Cardiac fibroblast (primary cell): ENCODE measurements at regions not wholly inside any gene's neighbourhood (a gene's known extent, or its start where the extent isn't known, plus 50 kb on each side); places are given as distances from the start of the nearest gene placed in this dataset.
"Not testable (repeated sequence)": the region's sequence is repeated elsewhere in the genome, so short reads cannot be mapped to it uniquely, and the experiment has no call there.

Experiments
- DNase-seq, 2 donors: peaks; one replicate each; pipeline versions ENCODE4 v3.0.0 to v3.0.0-alpha.2; 2010; ENCODE audit warnings: low read depth in 2 of 2
- H3K4me3 ChIP-seq, 2 donors: replicated peaks in 1 of 2; 1 replicate in 1 of 2; 2 replicates in 1 of 2; pipeline ENCODE4 v1.5.1; 2011; ENCODE audit warnings: low read depth in 2 of 2, low read length in 2 of 2, mild to moderate bottlenecking in 2 of 2, moderate library complexity in 1 of 2
- TF ChIP-seq, protein P1 (sequence below): IDR thresholded peaks from one replicate; pipeline ENCODE4 v1.5.1; 2011; ENCODE audit warnings: low read depth, mild to moderate bottlenecking, low read length, inconsistent platforms

DNA sequence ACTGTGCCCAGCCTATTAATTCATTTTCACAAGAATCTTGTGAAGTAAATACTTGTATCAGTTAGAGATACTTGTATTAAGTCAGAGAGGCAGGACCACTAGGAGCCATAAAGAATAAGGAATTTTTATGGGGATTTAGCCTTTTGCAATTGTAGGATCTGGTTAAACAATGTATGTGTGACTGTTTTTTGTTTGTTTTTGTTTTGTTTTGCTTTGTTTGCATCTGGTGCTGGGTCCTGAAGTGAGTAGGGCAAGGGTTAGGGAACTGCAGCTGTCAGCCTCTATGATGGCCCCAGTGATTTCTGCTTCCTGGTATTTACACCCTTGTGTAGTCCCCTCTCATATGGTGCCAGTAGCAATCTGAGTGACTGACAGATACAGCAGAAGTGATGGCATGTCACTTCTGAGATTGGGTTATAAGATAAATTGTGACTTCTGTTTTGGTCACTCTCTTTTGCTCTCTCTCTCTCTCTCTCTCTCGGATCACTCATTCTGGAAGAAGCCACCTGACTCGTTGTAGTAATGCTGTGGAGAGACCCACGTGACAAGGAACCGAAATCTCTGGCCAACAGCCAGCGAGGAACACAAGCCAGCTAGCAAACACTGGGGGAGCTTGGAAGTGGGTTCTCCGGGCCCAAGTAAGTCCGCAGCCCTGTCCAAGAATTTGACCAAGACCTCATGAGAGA is 96.2 kb upstream of the MARK1 start:
- no peak overlapping the region for H3K4me3 ChIP-seq
- TF ChIP-seq, protein P1, sequence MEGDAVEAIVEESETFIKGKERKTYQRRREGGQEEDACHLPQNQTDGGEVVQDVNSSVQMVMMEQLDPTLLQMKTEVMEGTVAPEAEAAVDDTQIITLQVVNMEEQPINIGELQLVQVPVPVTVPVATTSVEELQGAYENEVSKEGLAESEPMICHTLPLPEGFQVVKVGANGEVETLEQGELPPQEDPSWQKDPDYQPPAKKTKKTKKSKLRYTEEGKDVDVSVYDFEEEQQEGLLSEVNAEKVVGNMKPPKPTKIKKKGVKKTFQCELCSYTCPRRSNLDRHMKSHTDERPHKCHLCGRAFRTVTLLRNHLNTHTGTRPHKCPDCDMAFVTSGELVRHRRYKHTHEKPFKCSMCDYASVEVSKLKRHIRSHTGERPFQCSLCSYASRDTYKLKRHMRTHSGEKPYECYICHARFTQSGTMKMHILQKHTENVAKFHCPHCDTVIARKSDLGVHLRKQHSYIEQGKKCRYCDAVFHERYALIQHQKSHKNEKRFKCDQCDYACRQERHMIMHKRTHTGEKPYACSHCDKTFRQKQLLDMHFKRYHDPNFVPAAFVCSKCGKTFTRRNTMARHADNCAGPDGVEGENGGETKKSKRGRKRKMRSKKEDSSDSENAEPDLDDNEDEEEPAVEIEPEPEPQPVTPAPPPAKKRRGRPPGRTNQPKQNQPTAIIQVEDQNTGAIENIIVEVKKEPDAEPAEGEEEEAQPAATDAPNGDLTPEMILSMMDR = no peak
- DNase-seq = no peak

DNA sequence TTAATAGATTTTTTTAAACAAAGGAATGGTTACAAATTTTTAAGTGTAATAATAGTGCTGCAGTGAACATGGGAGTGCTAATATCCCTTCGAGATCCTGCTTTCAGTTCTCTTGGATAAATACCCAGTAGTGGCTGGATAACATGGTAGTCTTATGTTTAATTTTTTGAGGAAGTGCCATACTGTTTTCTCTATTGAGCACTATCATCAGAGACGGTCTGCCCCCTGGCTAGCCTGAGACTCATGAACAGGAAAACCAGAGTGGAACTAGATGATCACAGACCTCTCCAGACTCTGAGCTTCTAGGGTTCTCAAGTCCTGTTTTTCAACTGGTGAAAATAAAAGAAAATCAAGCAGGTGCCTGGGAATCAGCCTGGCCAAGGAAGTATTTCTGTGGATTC is 97.3 kb upstream of the MARK1 start:
- H3K4me3 ChIP-seq = no peak overlapping the region
- DNase-seq = no peak
- TF ChIP-seq, protein P1 = no peak

DNA sequence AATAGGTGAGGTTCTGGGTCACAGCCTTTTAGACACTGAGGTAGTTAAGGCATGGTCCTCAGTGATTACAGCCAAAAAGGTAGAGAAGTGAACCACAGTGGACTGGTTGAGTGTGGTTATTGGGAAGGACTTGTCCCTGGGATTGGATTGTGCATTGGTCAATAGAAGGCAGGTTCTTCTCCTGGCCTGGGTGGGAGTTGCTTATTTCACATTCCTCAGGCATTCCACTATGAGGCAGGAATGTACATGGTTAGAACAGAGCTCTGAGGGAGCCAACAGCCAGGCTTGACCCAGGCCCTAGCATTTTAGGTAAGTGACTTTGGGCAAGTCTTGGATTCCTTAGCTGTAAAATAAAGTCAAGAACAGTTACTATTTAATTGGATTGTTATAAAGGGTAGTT is 97.9 kb upstream of the MARK1 start:
- DNase-seq = no peak
- H3K4me3 ChIP-seq = no peak overlapping the region
- TF ChIP-seq, protein P1 = no peak

DNA sequence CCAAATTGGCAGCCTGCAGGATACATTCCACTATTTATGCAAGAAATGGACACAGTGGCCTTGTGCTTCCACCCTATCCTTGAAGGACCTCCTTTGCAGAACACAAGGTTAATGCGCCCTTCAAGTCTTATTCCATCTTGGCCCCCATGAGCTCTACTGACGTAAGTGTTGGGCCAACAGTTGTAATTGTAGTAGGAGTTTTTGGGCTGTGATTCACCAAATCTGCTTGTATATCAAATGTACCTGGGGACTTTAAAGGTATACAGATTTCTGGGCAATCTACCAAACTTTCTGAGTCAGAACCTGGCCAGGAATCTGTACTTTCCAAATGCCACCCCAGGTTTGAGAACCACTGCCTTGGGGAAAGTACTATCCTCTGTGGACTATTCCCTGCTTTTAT is 100.9 kb upstream of the MARK1 start:
- no peak for DNase-seq
- H3K4me3 ChIP-seq = no peak overlapping the region
- TF ChIP-seq, protein P1 = no peak

DNA sequence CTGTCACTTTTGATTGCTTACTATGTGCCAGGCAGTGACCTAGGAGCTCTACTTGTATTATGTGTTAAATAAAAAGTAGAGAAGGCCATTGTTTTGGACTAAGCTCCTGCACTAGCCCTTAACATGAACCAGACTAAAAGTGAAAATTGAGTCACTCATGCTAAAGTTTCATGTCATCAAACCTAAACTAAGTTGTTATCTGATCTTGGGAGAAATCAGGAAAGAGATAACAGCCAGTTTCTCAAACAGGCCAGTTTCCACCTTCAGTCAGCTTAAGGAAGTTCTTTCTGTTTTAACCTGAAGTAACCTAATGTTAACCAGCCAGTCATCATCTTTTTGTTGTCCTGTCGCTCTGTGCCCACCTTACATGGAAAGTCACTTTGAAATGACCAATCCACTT is 102.1 kb upstream of the MARK1 start:
- TF ChIP-seq, protein P1 = no peak
- no peak overlapping the region for H3K4me3 ChIP-seq
- DNase-seq = no peak

DNA sequence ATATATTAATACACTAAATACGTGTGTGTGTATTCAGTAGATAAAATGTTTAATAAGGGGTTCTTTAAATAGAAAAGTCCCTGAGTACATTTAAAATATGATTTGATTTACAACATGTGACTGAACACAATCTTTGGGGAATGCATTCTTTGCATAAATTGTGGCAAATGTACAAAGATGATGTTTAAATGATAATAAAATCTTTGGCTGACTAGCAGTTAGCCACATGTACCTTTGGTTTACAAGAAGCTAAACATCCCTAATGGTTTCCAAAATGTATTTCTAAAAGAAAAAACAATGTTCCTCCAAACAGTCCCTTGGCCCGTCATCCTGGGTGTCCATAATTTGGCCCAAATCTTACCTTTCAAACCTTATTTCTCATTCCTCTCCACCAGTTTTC is 106.4 kb upstream of the MARK1 start:
- no peak overlapping the region for H3K4me3 ChIP-seq
- DNase-seq = no peak
- TF ChIP-seq, protein P1 = no peak

DNA sequence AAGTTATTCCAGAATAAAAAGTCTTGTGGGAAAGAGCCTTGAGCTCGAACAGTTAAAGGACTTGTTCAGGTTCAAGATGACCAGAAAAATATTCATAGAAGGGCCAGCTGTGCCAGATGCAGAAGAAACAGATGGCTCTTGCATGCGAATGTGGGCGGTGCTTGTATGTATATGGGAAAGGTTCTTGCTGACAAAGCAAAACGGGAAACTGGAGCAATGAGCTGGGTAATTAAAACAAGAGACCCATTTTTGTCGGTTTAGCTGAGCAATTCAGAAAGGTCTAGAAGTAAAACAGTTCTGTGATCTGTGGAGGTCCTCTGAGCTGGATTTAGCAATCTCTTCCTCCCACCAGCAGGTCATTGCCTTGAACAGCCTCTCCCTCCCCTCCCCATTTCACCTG is 107.2 kb upstream of the MARK1 start:
- no peak overlapping the region for H3K4me3 ChIP-seq
- TF ChIP-seq, protein P1 = no peak
- no peak for DNase-seq

DNA sequence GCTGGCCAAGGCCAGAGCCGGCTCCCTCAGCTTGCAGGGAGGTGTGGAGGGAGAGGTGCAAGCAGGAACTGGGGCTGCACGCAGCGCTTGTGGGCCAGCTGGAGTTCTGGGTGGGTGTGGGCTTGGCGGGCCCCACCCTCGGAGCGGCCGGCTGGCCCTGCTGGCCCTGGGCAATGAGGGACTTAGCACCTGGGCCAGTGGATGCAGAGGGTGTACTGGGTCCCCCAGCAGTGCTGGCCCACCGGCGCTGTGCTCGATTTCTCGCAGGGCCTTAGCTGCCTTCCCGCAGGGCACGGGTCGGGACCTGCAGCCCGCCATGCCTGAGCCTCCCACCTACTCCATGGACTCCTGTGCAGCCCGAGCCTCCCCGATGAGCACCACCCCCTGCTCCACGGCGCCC is 115.6 kb upstream of the MARK1 start:
- DNase-seq, H3K4me3 ChIP-seq: not testable (repeated sequence)
